HEK293 (cell line): ENCODE measurements at regions not wholly inside any gene's neighbourhood (a gene's known extent, or its start where the extent isn't known, plus 50 kb on each side); places are given as distances from the start of the nearest gene placed in this dataset.

Experiments
- IKZF3 ChIP-seq: fragments of 450-650 bp; IDR thresholded peaks from 2 replicates; pipeline ENCODE4 v1.5.0; 2018; ENCODE audit warnings: missing biosample characterization, mild to moderate bottlenecking, missing genetic modification characterization, moderate library complexity
- TCF7L2 ChIP-seq: IDR thresholded peaks from 2 replicates; pipeline ENCODE4 v1.6.1; 2011; ENCODE audit warnings: low read depth, mild to moderate bottlenecking, inconsistent platforms, low read length, moderate library complexity, borderline replicate concordance
- ZNF174 ChIP-seq: fragments of 450-650 bp; formaldehyde crosslinking; IDR thresholded peaks from 2 replicates; pipeline ENCODE4 v1.5.0; 2017; ENCODE audit warnings: missing biosample characterization, mild to moderate bottlenecking, missing genetic modification characterization
- ZNF23 ChIP-seq: fragments of 450-650 bp; formaldehyde crosslinking; IDR thresholded peaks from 2 replicates; pipeline ENCODE4 v1.5.1; 2016; ENCODE audit warnings: missing biosample characterization, missing genetic modification characterization, borderline replicate concordance
- ZNF37A ChIP-seq: fragments of 450-650 bp; IDR thresholded peaks from 2 replicates; pipeline ENCODE4 v1.5.1; 2018; ENCODE audit warnings: missing biosample characterization, missing genetic modification characterization
- ZNF626 ChIP-seq: fragments of 450-650 bp; sonication (Bioruptor Pico); formaldehyde crosslinking; IDR thresholded peaks from 2 replicates; pipeline ENCODE4 v1.5.1; 2018; ENCODE audit warnings: missing biosample characterization, missing genetic modification characterization, inconsistent platforms
- TF ChIP-seq, protein P1 (sequence below): fragments of 450-650 bp; formaldehyde crosslinking; IDR thresholded peaks from 2 replicates; pipeline ENCODE4 v1.5.1; 2016; ENCODE audit warnings: missing biosample characterization, missing genetic modification characterization

DNA sequence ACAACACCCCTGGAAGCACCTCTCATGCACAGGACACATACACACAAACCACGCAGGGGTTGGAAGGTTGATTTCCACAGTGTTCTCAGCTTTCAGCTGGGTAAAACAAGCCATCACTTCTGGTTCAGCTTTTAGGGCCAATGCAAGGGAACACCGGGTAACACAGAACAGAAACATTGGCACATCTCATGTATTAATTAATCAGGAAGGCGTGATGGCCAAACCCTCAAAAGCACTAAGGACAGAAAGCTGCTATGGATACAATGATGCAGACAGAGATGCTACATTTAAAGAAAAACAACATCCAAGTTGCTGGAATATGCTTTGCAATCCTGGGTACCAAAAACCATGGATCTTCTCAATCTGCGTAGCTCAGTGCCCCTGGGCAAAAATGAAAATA lies 104.3 kb upstream of the BEND6 start:
- TF ChIP-seq, protein P1, sequence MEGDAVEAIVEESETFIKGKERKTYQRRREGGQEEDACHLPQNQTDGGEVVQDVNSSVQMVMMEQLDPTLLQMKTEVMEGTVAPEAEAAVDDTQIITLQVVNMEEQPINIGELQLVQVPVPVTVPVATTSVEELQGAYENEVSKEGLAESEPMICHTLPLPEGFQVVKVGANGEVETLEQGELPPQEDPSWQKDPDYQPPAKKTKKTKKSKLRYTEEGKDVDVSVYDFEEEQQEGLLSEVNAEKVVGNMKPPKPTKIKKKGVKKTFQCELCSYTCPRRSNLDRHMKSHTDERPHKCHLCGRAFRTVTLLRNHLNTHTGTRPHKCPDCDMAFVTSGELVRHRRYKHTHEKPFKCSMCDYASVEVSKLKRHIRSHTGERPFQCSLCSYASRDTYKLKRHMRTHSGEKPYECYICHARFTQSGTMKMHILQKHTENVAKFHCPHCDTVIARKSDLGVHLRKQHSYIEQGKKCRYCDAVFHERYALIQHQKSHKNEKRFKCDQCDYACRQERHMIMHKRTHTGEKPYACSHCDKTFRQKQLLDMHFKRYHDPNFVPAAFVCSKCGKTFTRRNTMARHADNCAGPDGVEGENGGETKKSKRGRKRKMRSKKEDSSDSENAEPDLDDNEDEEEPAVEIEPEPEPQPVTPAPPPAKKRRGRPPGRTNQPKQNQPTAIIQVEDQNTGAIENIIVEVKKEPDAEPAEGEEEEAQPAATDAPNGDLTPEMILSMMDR (tag by site-specific recombination) = no peak
- TF ChIP-seq IKZF3 (tag by site-specific recombination) (no peak), ZNF37A (tag by site-specific recombination) (no peak), ZNF626 (tag by site-specific recombination) (no peak), ZNF23 (tag by site-specific recombination) (no peak), TCF7L2 (no peak), ZNF174 (no peak)
